K562 (cell line): ENCODE measurements at regions not wholly inside any gene's neighbourhood (a gene's known extent, or its start where the extent isn't known, plus 50 kb on each side); places are given as distances from the start of the nearest gene placed in this dataset.

ENCODE experiments used
- NFYB ChIP-seq: IDR thresholded peaks from 2 replicates; pipeline ENCODE4 v1.6.1; 2011; ENCODE audit warnings: mild to moderate bottlenecking, moderate library complexity; ENCODE audit not compliant: insufficient read length; ENCODE audit errors: extremely low read depth
- SMC3 ChIP-seq: conservative IDR thresholded peaks from 2 replicates; pipeline ENCODE4 v1.6.1; 2011; ENCODE audit warnings: low read depth, low read length, improper control_type of control experiment; ENCODE audit not compliant: insufficient read depth
- ZNF12 ChIP-seq: sonication (generic); formaldehyde crosslinking; IDR thresholded peaks from 2 replicates; pipeline ENCODE4 v1.4.0; 2020; ENCODE audit warnings: mild to moderate bottlenecking, missing genetic modification reagents

- TF ChIP-seq SMC3 (no peak), NFYB (no peak), ZNF12 (CRISPR knock-in tag) (no peak)
Observed at GRCh38 chr7:10703981-10704380, 269.7 kb upstream of the PHF14 start.
